Transverse colon (tissue), 4 donors: ENCODE measurements at regions not wholly inside any gene's neighbourhood (a gene's known extent, or its start where the extent isn't known, plus 50 kb on each side); places are given as distances from the start of the nearest gene placed in this dataset.

Source experiments
- DNase-seq: peaks from one replicate; pipeline ENCODE4 v3.0.0-alpha.2; 2019
- H3K27ac ChIP-seq, 4 donors: fragments of 200-600 bp; sonication (generic); 2 replicates each; pipeline ENCODE4 v1.5.1; 2016 to 2018; ENCODE audit warnings: inconsistent platforms in 4 of 4
- H3K27me3 ChIP-seq: fragments of 200-600 bp; sonication (generic); 2 replicates; pipeline ENCODE4 v1.5.1; 2017; ENCODE audit warnings: inconsistent platforms
- H3K36me3 ChIP-seq, 4 donors: fragments of 200-600 bp; sonication (generic); 2 replicates each; pipeline ENCODE4 v1.5.1; 2017 to 2019; ENCODE audit warnings: inconsistent platforms in 4 of 4
- H3K4me1 ChIP-seq, 4 donors: fragments of 200-600 bp; sonication (generic); 2 replicates each; pipeline ENCODE4 v1.5.1; 2017 to 2020; ENCODE audit warnings: inconsistent platforms in 4 of 4
- H3K4me3 ChIP-seq, 4 donors: fragments of 200-600 bp; sonication (generic); 1 replicate in 1 of 4; 2 replicates in 3 of 4; pipeline versions ENCODE4 v1.5.1 to v1.6.1; 2017 to 2019; ENCODE audit warnings: inconsistent platforms in 4 of 4
- H3K9me3 ChIP-seq, 2 donors: fragments of 200-600 bp; sonication (generic); 2 replicates each; pipeline ENCODE4 v1.5.1; 2017 to 2019; ENCODE audit warnings: inconsistent platforms in 2 of 2
- EP300 ChIP-seq: sonication (generic); formaldehyde crosslinking; IDR thresholded peaks from one replicate; pipeline ENCODE4 v1.6.1; 2017; ENCODE audit warnings: antibody characterized with exemption, low read depth
- POLR2A ChIP-seq: fragments of 450-650 bp; IDR thresholded peaks from one replicate; pipeline ENCODE4 v1.6.1; 2016; ENCODE audit warnings: antibody characterized with exemption, mild to moderate bottlenecking, moderate library complexity
- POLR2AphosphoS5 ChIP-seq, 3 donors: sonication (generic); formaldehyde crosslinking; IDR thresholded peaks; one replicate each; pipeline ENCODE4 v1.6.1; 2016; ENCODE audit warnings: antibody characterized with exemption in 3 of 3
- WGBS, 2 donors: methylation state at CpG; one replicate each; pipeline ENCODE4 v1.1.5; 2018; ENCODE audit warnings: low coverage in 1 of 2; 5-methylcytosine and 5-hydroxymethylcytosine counted together
- in situ Hi-C, 4 donors: fragments of 200-750 bp; cut with MboI; loops; one replicate each; pipeline versions ENCODE4 v1.15.0 to v1.15.1; 2017; ENCODE audit warnings: low sequenced_read_pairs in 3 of 4, low pct_ligation_motif_present in 1 of 4, low pct_unique_long_range_greater_than_20kb in 1 of 4
- intact Hi-C: fragments of 100-400 bp; cut with DNase I; formaldehyde crosslinking; loops from one replicate; pipeline ENCODE4 v1.15.1; 2023; ENCODE audit warnings: low total_unique reads
- TF ChIP-seq, protein P1 (sequence below), 5 experiments: fragments of 200-600 bp in 3 of 5; fragments of 450-650 bp in 2 of 5; sonication (generic) in 3 of 5; IDR thresholded peaks; 1 replicate in 2 of 5; 2 replicates in 3 of 5; pipeline ENCODE4 v1.5.1; 2016 to 2017; ENCODE audit warnings: antibody characterized with exemption in 5 of 5, inconsistent platforms in 3 of 5, mild to moderate bottlenecking in 2 of 5, moderate library complexity in 1 of 5

GRCh38 chr15:89414571-89414970 is 79.9 kb upstream of the POLG start:
- no peak overlapping the region for H3K4me3 ChIP-seq
- H3K27ac ChIP-seq: no peak overlapping the region
- TF ChIP-seq EP300 (no peak), POLR2AphosphoS5 (IDR thresholded peaks at IDR 0.05) (no peak), POLR2A (no peak)
- TF ChIP-seq, protein P1, sequence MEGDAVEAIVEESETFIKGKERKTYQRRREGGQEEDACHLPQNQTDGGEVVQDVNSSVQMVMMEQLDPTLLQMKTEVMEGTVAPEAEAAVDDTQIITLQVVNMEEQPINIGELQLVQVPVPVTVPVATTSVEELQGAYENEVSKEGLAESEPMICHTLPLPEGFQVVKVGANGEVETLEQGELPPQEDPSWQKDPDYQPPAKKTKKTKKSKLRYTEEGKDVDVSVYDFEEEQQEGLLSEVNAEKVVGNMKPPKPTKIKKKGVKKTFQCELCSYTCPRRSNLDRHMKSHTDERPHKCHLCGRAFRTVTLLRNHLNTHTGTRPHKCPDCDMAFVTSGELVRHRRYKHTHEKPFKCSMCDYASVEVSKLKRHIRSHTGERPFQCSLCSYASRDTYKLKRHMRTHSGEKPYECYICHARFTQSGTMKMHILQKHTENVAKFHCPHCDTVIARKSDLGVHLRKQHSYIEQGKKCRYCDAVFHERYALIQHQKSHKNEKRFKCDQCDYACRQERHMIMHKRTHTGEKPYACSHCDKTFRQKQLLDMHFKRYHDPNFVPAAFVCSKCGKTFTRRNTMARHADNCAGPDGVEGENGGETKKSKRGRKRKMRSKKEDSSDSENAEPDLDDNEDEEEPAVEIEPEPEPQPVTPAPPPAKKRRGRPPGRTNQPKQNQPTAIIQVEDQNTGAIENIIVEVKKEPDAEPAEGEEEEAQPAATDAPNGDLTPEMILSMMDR (IDR thresholded peaks at IDR 0.05): no peak
- intact Hi-C loops (no loop called here), in situ Hi-C loops (no loop called here)
- H3K27me3 ChIP-seq: peaks cover 100% of the 10 kb centered on the region
- peaks cover 4 to 11% (median 7%) of the 10 kb centered on the region in 4 donors for H3K4me1 ChIP-seq
- DNase-seq: no peak
- 80 to 86% methylated on average over 2 to 3 of the region's 3 CpGs for WGBS, 2 donors
- no peaks in the 10 kb centered on the region for H3K9me3 ChIP-seq
- no peaks in the 10 kb centered on the region for H3K36me3 ChIP-seq

GRCh38 chr15:89413877-89414276 is 79.3 kb upstream of the POLG start:
- in situ Hi-C loops: no loop called here

GRCh38 chr15:89412905-89413411 is 78.3 kb upstream of the POLG start:
- H3K36me3 ChIP-seq: no peaks in the 10 kb centered on the region
- H3K4me3 ChIP-seq: no peak overlapping the region
- H3K9me3 ChIP-seq: no peaks in the 10 kb centered on the region
- TF ChIP-seq POLR2AphosphoS5 (IDR thresholded peaks at IDR 0.05) (no peak), POLR2A (no peak), EP300 (no peak)
- TF ChIP-seq, protein P1 (IDR thresholded peaks at IDR 0.05): no peak
- peaks cover 13 to 27% (median 19%) of the 10 kb centered on the region in 4 donors for H3K4me1 ChIP-seq
- 10 to 27% methylated on average over 3 to 11 of the region's 11 CpGs for WGBS, 2 donors
- intact Hi-C loops (no loop called here), in situ Hi-C loops (no loop called here)
- no peak overlapping the region for H3K27ac ChIP-seq
- peaks cover 100% of the 10 kb centered on the region for H3K27me3 ChIP-seq
- no peak for DNase-seq

More at GRCh38 chr15:89413877-89414276, 79.3 kb upstream of the POLG start:
- intact Hi-C loops: no loop called here
- H3K27ac ChIP-seq: no peak overlapping the region
- H3K9me3 ChIP-seq: no peaks in the 10 kb centered on the region
- DNase-seq: no peak
- peaks cover 100% of the 10 kb centered on the region for H3K27me3 ChIP-seq
- H3K4me1 ChIP-seq: peaks cover 5 to 18% (median 11%) of the 10 kb centered on the region in 4 donors
- no peak for TF ChIP-seq POLR2A
- TF ChIP-seq, protein P1 (IDR thresholded peaks at IDR 0.05): no peak
- no peak for TF ChIP-seq EP300
- TF ChIP-seq POLR2AphosphoS5 (IDR thresholded peaks at IDR 0.05): no peak
- no peak overlapping the region for H3K4me3 ChIP-seq
- 53 to 75% methylated on average over 2 of the region's 2 CpGs for WGBS, 2 donors
- H3K36me3 ChIP-seq: no peaks in the 10 kb centered on the region

DNA sequence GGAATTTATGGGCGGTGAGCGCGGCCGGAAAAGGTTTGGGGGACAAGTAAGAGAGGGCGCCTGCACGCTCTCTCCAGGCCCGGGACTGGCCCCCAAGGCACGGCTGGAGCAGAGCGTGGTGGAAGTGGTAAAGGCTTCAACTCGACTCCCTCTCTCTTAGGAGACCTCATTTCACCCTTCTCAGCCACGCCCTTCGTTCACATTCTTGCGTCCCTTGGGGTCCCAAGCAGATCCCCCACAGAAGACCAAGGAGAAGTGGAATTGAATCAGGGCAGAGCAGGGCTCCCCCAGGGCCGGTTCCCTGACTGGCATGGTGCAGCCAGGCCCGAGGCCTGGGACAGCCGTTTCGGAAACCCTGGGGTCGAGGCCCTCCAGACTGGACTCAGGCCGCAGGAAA is 75.4 kb upstream of the POLG start:
- WGBS, 2 donors: 25% methylated on average over 19 of the region's 19 CpGs; no CpG with 5 or more reads in 1 of the 2 donors
- intact Hi-C loops (no loop called here), in situ Hi-C loops (no loop called here)
- Histone ChIP-seq H3K4me1 (peaks cover 16 to 48% (median 28%) of the 10 kb centered on the region in 4 donors), H3K27ac (no peak overlapping the region), H3K9me3 (no peaks in the 10 kb centered on the region), H3K36me3 (no peaks in the 10 kb centered on the region), H3K4me3 (no peak overlapping the region), H3K27me3 (peaks cover 100% of the 10 kb centered on the region)
- no peak for DNase-seq
- TF ChIP-seq, protein P1 (IDR thresholded peaks at IDR 0.05): no peak
- no peak for TF ChIP-seq EP300
- no peak for TF ChIP-seq POLR2AphosphoS5 (IDR thresholded peaks at IDR 0.05)
- no peak for TF ChIP-seq POLR2A
